Activated naive CD4-positive, alpha-beta T cell treated with anti-CD3 and anti-CD28 coated beads, Interleukin-2, amount 50 U/mL, for 72 hours (primary cell): ENCODE measurements at regions not wholly inside any gene's neighbourhood (a gene's known extent, or its start where the extent isn't known, plus 50 kb on each side); places are given as distances from the start of the nearest gene placed in this dataset.
"Not testable (repeated sequence)": the region's sequence is repeated elsewhere in the genome, so short reads cannot be mapped to it uniquely, and the experiment has no call there.

Source experiments
- ATAC-seq, 2 donors: fragments of 150-1000 bp; cut with Tn5 transposase; 2 replicates each; pipeline ENCODE4 v1.10.0; 2021; ENCODE audit warnings: mild to moderate bottlenecking in 2 of 2, moderate library complexity in 2 of 2
- DNase-seq, 2 donors: peaks; one replicate each; pipeline ENCODE4 v3.0.0; 2021 to 2022; ENCODE audit warnings: low spot score in 2 of 2
- H3K27ac Mint-ChIP-seq, 2 donors: one replicate each; pipeline ENCODE4 v1.8.0; 2022; ENCODE audit warnings: mild to moderate bottlenecking in 2 of 2, mixed read lengths in 2 of 2
- H3K36me3 Mint-ChIP-seq, 2 donors: one replicate each; pipeline ENCODE4 v1.8.0; 2022; ENCODE audit warnings: mixed read lengths in 2 of 2
- H3K9me3 Mint-ChIP-seq, 2 donors: one replicate each; pipeline ENCODE4 v1.8.0; 2022; ENCODE audit warnings: mixed read lengths in 2 of 2

- DNase-seq: no peak
- ATAC-seq: no peak
- H3K27ac Mint-ChIP-seq: no peak overlapping the region
- no peaks in the 10 kb centered on the region for H3K36me3 Mint-ChIP-seq
- H3K9me3 Mint-ChIP-seq: no peaks in the 10 kb centered on the region
These were observed 63.8 kb upstream of the CHORDC1 start for GRCh38 chr11:90286640-90287039.

GRCh38 chr11:90284171-90284570 is 61.3 kb upstream of the CHORDC1 start:
- H3K27ac Mint-ChIP-seq: no peak overlapping the region
- DNase-seq: no peak

GRCh38 chr11:90282551-90283071 is 59.8 kb upstream of the CHORDC1 start:
- not testable (repeated sequence) for ATAC-seq, H3K9me3 Mint-ChIP-seq, H3K36me3 Mint-ChIP-seq, DNase-seq, H3K27ac Mint-ChIP-seq

More at GRCh38 chr11:90284171-90284570, 61.3 kb upstream of the CHORDC1 start:
- Mint-ChIP-seq H3K9me3 (no peaks in the 10 kb centered on the region), H3K36me3 (no peaks in the 10 kb centered on the region)
- no peak for ATAC-seq

- ATAC-seq (no peak), DNase-seq (no peak)
- H3K27ac Mint-ChIP-seq: no peak overlapping the region
- H3K36me3 Mint-ChIP-seq: no peaks in the 10 kb centered on the region
- H3K9me3 Mint-ChIP-seq: no peaks in the 10 kb centered on the region
These were observed 51.5 kb upstream of the CHORDC1 start for GRCh38 chr11:90274362-90274761.
